H1 (cell line): ENCODE measurements at regions not wholly inside any gene's neighbourhood (a gene's known extent, or its start where the extent isn't known, plus 50 kb on each side); places are given as distances from the start of the nearest gene placed in this dataset.

Experiments
- CBX5 ChIP-seq: fragments of 300-800, 300-1000 bp; sonication (generic); IDR thresholded peaks from 2 replicates; pipeline ENCODE4 v1.7.1; 2016; ENCODE audit warnings: antibody characterized with exemption, low read length, low read depth
- CEBPB ChIP-seq: IDR thresholded peaks from 2 replicates; pipeline ENCODE4 v1.6.1; 2012; ENCODE audit warnings: low read depth, low read length
- GABPA ChIP-seq: IDR thresholded peaks from 2 replicates; pipeline ENCODE4 v1.6.1; 2011; ENCODE audit warnings: mild to moderate bottlenecking, low read length, moderate library complexity, borderline replicate concordance; ENCODE audit not compliant: insufficient read depth
- MAFK ChIP-seq: IDR thresholded peaks from 2 replicates; pipeline ENCODE4 v1.6.1; 2012; ENCODE audit warnings: low read depth, mild to moderate bottlenecking, improper control_type of control experiment, low read length
- POU5F1 ChIP-seq: IDR thresholded peaks from 2 replicates; pipeline ENCODE4 v1.6.1; 2011; ENCODE audit warnings: low read depth, mild to moderate bottlenecking, low read length, moderate library complexity
- RFX5 ChIP-seq: IDR thresholded peaks from 2 replicates; pipeline ENCODE4 v1.6.1; 2011; ENCODE audit warnings: low read depth, low read length, improper control_type of control experiment, borderline replicate concordance
- TBP ChIP-seq: IDR thresholded peaks from 2 replicates; pipeline ENCODE4 v1.6.1; 2011; ENCODE audit warnings: low read depth, low read length, improper control_type of control experiment
- TEAD4 ChIP-seq: IDR thresholded peaks from 2 replicates; pipeline ENCODE4 v1.6.1; 2012; ENCODE audit warnings: low read depth, low read length, inconsistent platforms, mixed read lengths

DNA sequence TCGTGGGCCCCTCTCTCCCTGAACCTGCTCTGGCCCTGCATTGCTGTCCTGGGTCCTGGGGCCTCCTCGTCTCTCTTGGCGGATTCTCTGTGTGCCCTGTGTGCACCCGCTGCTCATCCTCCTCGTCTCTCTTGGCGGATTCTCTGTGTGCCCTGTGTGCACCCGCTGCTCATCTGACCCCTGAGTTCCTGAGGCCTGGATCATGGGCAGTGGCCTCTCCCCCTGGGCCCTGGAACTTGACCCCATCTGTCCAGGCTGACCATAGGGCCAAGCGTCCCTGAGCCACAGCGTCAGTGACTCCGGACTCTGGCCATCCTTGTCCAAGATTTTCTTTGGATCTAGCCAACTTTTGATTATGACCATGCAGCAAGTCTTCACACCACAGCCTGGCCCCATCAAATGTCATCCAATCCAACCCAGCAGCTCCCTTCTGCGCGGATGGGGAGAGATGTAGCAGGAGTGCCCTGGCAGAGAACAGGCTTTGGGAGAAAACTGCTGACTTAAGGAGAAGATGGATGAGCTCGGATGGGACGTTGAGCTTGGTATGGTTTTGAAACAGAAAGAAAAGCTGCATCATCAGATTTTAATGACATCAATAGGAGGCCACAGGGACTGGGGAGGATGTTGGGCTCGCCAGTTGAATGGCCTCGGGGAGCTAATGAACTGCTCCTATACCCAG lies 455.1 kb upstream of the HS6ST1 start (continued):
- no peak for TF ChIP-seq CEBPB
- no peak for TF ChIP-seq TEAD4
- no peak for TF ChIP-seq CBX5
- TF ChIP-seq MAFK: no peak
- no peak for TF ChIP-seq POU5F1
- TF ChIP-seq RFX5: no peak
- no peak for TF ChIP-seq TBP
- no peak for TF ChIP-seq GABPA
